BJ (cell line): ENCODE measurements at regions not wholly inside any gene's neighbourhood (a gene's known extent, or its start where the extent isn't known, plus 50 kb on each side); places are given as distances from the start of the nearest gene placed in this dataset.

Experiments used
- CTCF ChIA-PET: fragments of 350-600 bp; formaldehyde crosslinking; extraction: SDS; loops from one replicate; lab custom pipeline; 2021; ENCODE audit warnings: antibody characterized with exemption, inconsistent platforms; lab: Yijun Ruan, JAX
- POLR2A ChIA-PET: fragments of 300-600 bp; sonication (Branson Sonifier 250); formaldehyde crosslinking; extraction: SDS; loops from one replicate; lab custom pipeline; 2021; ENCODE audit warnings: antibody characterized with exemption; lab: Charles Lee
- DNase-seq: peaks from one replicate; pipeline ENCODE4 v3.0.0-alpha.2; 2011; ENCODE audit warnings: low read depth
- H3K27me3 ChIP-seq: 2 replicates; pipeline ENCODE4 v1.6.0; 2011; ENCODE audit warnings: low read length; ENCODE audit not compliant: control insufficient read depth, insufficient read depth
- H3K36me3 ChIP-seq: 2 replicates; pipeline ENCODE4 v1.5.1; 2011; ENCODE audit warnings: low read length; ENCODE audit not compliant: control insufficient read depth, insufficient read depth
- H3K4me3 ChIP-seq: 2 replicates; pipeline ENCODE4 v1.5.1; 2011; ENCODE audit warnings: low read depth, mild to moderate bottlenecking, control low read depth, low read length
- CTCF ChIP-seq: IDR thresholded peaks from 2 replicates; pipeline ENCODE4 v1.5.1; 2011; ENCODE audit warnings: low read depth, mild to moderate bottlenecking, control low read depth, inconsistent platforms, low read length, moderate library complexity; ENCODE audit not compliant: insufficient read depth

- no peak for TF ChIP-seq CTCF
- no peak for DNase-seq
- H3K27me3 ChIP-seq, result no peaks in the 10 kb centered on the region
- no peaks in the 10 kb centered on the region for H3K36me3 ChIP-seq
- POLR2A ChIA-PET, result no interaction called here
- no peak overlapping the region for H3K4me3 ChIP-seq
- CTCF ChIA-PET, result no interaction called here
Measured at GRCh38 chr1:218898921-218899320, 274.8 kb upstream of the LYPLAL1 start.

- POLR2A ChIA-PET, result no interaction called here
- TF ChIP-seq CTCF, result no peak
- no peak for DNase-seq
- CTCF ChIA-PET, result no interaction called here
- Histone ChIP-seq H3K4me3 (no peak overlapping the region), H3K36me3 (no peaks in the 10 kb centered on the region), H3K27me3 (no peaks in the 10 kb centered on the region)
Measured at GRCh38 chr1:218900615-218901014, 273.1 kb upstream of the LYPLAL1 start.

GRCh38 chr1:218904416-218904815, 269.3 kb upstream of the LYPLAL1 start:
- POLR2A ChIA-PET, result no interaction called here
- H3K36me3 ChIP-seq, result no peaks in the 10 kb centered on the region
- CTCF ChIA-PET, result no interaction called here
- no peak for DNase-seq
- no peak for TF ChIP-seq CTCF
- no peak overlapping the region for H3K4me3 ChIP-seq
- no peaks in the 10 kb centered on the region for H3K27me3 ChIP-seq

GRCh38 chr1:218916720-218917119, 257.0 kb upstream of the LYPLAL1 start:
- no peak for DNase-seq
- Histone ChIP-seq H3K27me3 (no peaks in the 10 kb centered on the region), H3K4me3 (no peak overlapping the region), H3K36me3 (no peaks in the 10 kb centered on the region)
- ChIA-PET CTCF (interaction anchor here (0.6 kb wide), 1 partner anchor 29 kb away, joined by 5 read pairs; no protein-coding TSS in a partner anchor), POLR2A (no interaction called here)
- no peak for TF ChIP-seq CTCF

- H3K36me3 ChIP-seq, result no peaks in the 10 kb centered on the region
- POLR2A ChIA-PET, result interaction anchor here (0.6 kb wide), 1 partner anchor 145 kb away, joined by 3 read pairs; no protein-coding TSS in a partner anchor
- no peak for DNase-seq
- no peaks in the 10 kb centered on the region for H3K27me3 ChIP-seq
- CTCF ChIA-PET, result interaction anchor here (0.7 to 1.7 kb wide), 2 partner anchors 9 to 58 kb away, joined by 3 to 6 read pairs; no protein-coding TSS in a partner anchor
- no peak overlapping the region for H3K4me3 ChIP-seq
- no peak for TF ChIP-seq CTCF
Measured at GRCh38 chr1:218917656-218918055, 256.0 kb upstream of the LYPLAL1 start.
